ENCODE measurements at regions not wholly inside any gene's neighbourhood (a gene's known extent, or its start where the extent isn't known, plus 50 kb on each side); places are given as distances from the start of the nearest gene placed in this dataset.

GRCh38 chr6:27183060-27183832 is 64.3 kb upstream of the PRSS16 start:
- no peak for TF ChIP-seq CTCF (IDR thresholded peaks at IDR 0.05)
- no peak for TF ChIP-seq EZH2 (IDR thresholded peaks at IDR 0.05)

All from neural progenitor cell (in vitro differentiated cells).